GM23338 (cell line): ENCODE measurements at regions not wholly inside any gene's neighbourhood (a gene's known extent, or its start where the extent isn't known, plus 50 kb on each side); places are given as distances from the start of the nearest gene placed in this dataset.

ENCODE experiments used
- ATAC-seq: fragments of 200-7000 bp; cut with Tn5 transposase; 3 replicates; pipeline ENCODE4 v1.9.1; 2020
- DNase-seq: peaks from one replicate; pipeline ENCODE4 v3.0.0-alpha.2; 2015; ENCODE audit warnings: low spot score
- H2AFZ ChIP-seq: fragments of 200-600 bp; sonication (generic); 2 replicates; pipeline ENCODE4 v1.8.0; 2016; ENCODE audit warnings: antibody characterized with exemption, mild to moderate bottlenecking, moderate library complexity
- H3F3A ChIP-seq: fragments of 200-600 bp; sonication (generic); replicated peaks from 2 replicates; pipeline ENCODE4 v1.8.0; 2017; ENCODE audit warnings: antibody characterized with exemption, mixed run types, low read depth
- H3K27ac ChIP-seq: fragments of 200-600 bp; sonication (generic); 2 replicates; pipeline ENCODE4 v1.6.1; 2016; ENCODE audit warnings: low read depth
- H3K27me3 ChIP-seq: fragments of 200-600 bp; sonication (generic); 2 replicates; pipeline ENCODE4 v1.8.0; 2016; ENCODE audit warnings: mild to moderate bottlenecking, mixed run types, moderate library complexity; ENCODE audit not compliant: insufficient read depth
- H3K36me3 ChIP-seq: fragments of 200-600 bp; sonication (generic); 2 replicates; pipeline ENCODE4 v1.8.0; 2016; ENCODE audit warnings: mild to moderate bottlenecking; ENCODE audit not compliant: insufficient read depth
- H3K4me1 ChIP-seq: fragments of 200-600 bp; sonication (generic); 2 replicates; pipeline ENCODE4 v1.8.0; 2016; ENCODE audit warnings: mild to moderate bottlenecking, moderate library complexity; ENCODE audit not compliant: insufficient read depth
- H3K4me2 ChIP-seq: fragments of 200-600 bp; sonication (generic); 2 replicates; pipeline ENCODE4 v1.7.1; 2017; ENCODE audit warnings: mixed run types
- H3K4me3 ChIP-seq: fragments of 200-600 bp; sonication (generic); 2 replicates; pipeline ENCODE4 v1.6.1; 2016; ENCODE audit warnings: mixed run types
- H3K79me2 ChIP-seq: fragments of 200-600 bp; sonication (generic); replicated peaks from 2 replicates; pipeline ENCODE4 v1.8.0; 2017; ENCODE audit warnings: mild to moderate bottlenecking; ENCODE audit not compliant: insufficient read depth
- H3K9me2 ChIP-seq: fragments of 200-600 bp; sonication (generic); 2 replicates; pipeline ENCODE4 v1.8.0; 2017; ENCODE audit not compliant: insufficient read depth
- H4K20me1 ChIP-seq: fragments of 200-600 bp; sonication (generic); replicated peaks from 2 replicates; pipeline ENCODE4 v1.8.0; 2017; ENCODE audit warnings: mild to moderate bottlenecking; ENCODE audit not compliant: insufficient read depth
- H3K27ac Mint-ChIP-seq: 2 replicates; pipeline ENCODE4 v1.8.0; 2020; ENCODE audit warnings: inconsistent platforms, mild to moderate bottlenecking, moderate library complexity, mixed read lengths
- H3K27me3 Mint-ChIP-seq: 3 replicates; pipeline ENCODE4 v1.8.0; 2022; ENCODE audit warnings: low read depth, mild to moderate bottlenecking, moderate library complexity, mixed read lengths, inconsistent platforms; ENCODE audit not compliant: insufficient read depth, poor library complexity
- H3K36me3 Mint-ChIP-seq: 3 replicates; pipeline ENCODE4 v1.8.0; 2021; ENCODE audit warnings: low read depth, mild to moderate bottlenecking, inconsistent platforms, moderate library complexity, mixed read lengths
- H3K4me1 Mint-ChIP-seq: 3 replicates; pipeline ENCODE4 v1.8.0; 2020; ENCODE audit warnings: mild to moderate bottlenecking, inconsistent platforms, mixed read lengths
- H3K4me3 Mint-ChIP-seq: 3 replicates; pipeline ENCODE4 v1.8.0; 2021; ENCODE audit warnings: moderate library complexity, mild to moderate bottlenecking, inconsistent platforms, mixed read lengths
- H3K9me3 Mint-ChIP-seq: 3 replicates; pipeline ENCODE4 v1.8.0; 2020; ENCODE audit warnings: moderate library complexity, mild to moderate bottlenecking, inconsistent platforms, mixed read lengths
- CREB1 ChIP-seq: fragments of 250-450 bp; sonication (Bioruptor Pico); IDR thresholded peaks from 2 replicates; pipeline ENCODE4 v1.5.0; 2020; ENCODE audit warnings: low read depth, mild to moderate bottlenecking, moderate library complexity
- ETS1 ChIP-seq: IDR thresholded peaks from 2 replicates; pipeline ENCODE4 v1.6.1; 2016; ENCODE audit warnings: antibody characterized with exemption
- EZH2 ChIP-seq: fragments of 200-600 bp; sonication (generic); IDR thresholded peaks from one replicate; pipeline ENCODE4 v1.8.0; 2017; ENCODE audit warnings: antibody characterized with exemption, mild to moderate bottlenecking, low read depth; ENCODE audit not compliant: unreplicated experiment
- EZH2phosphoT487 ChIP-seq: fragments of 200-600 bp; sonication (generic); IDR thresholded peaks from one replicate; pipeline ENCODE4 v1.8.1; 2018; ENCODE audit warnings: antibody characterized with exemption; ENCODE audit not compliant: unreplicated experiment
- JUNB ChIP-seq: IDR thresholded peaks from one replicate; pipeline ENCODE4 v1.6.1; 2016; ENCODE audit warnings: antibody characterized with exemption; ENCODE audit not compliant: unreplicated experiment
- NANOG ChIP-seq: IDR thresholded peaks from 2 replicates; pipeline ENCODE4 v1.6.1; 2016; ENCODE audit warnings: antibody characterized with exemption, borderline replicate concordance
- POLR2AphosphoS5 ChIP-seq: IDR thresholded peaks from 2 replicates; pipeline ENCODE4 v1.6.1; 2016; ENCODE audit warnings: antibody characterized with exemption, low read depth
- REST ChIP-seq: IDR thresholded peaks from one replicate; pipeline ENCODE4 v1.6.1; 2018; ENCODE audit warnings: antibody characterized with exemption; ENCODE audit not compliant: unreplicated experiment
- STAT1 ChIP-seq: IDR thresholded peaks from one replicate; pipeline ENCODE4 v1.6.1; 2016; ENCODE audit warnings: antibody characterized with exemption; ENCODE audit not compliant: unreplicated experiment
- ZNF114 ChIP-seq: fragments of 250-450 bp; sonication (Bioruptor Pico); IDR thresholded peaks from 2 replicates; pipeline ENCODE4 v1.5.0; 2020; ENCODE audit warnings: mild to moderate bottlenecking, moderate library complexity
- ZNF331 ChIP-seq: fragments of 250-450 bp; sonication (Bioruptor Pico); IDR thresholded peaks from 2 replicates; pipeline ENCODE4 v1.5.0; 2020; ENCODE audit warnings: low read depth, mild to moderate bottlenecking, moderate library complexity
- TF ChIP-seq, protein P1 (sequence below), 2 experiments: fragments of 200-600 bp in 1 of 2; sonication (generic) in 1 of 2; conservative IDR thresholded peaks; 2 replicates each; pipeline versions ENCODE4 v1.5.1 to v1.6.1; 2016 to 2017; ENCODE audit warnings: antibody characterized with exemption in 2 of 2, low read depth in 2 of 2, mild to moderate bottlenecking in 2 of 2, moderate library complexity in 1 of 2

- TF ChIP-seq, protein P1, sequence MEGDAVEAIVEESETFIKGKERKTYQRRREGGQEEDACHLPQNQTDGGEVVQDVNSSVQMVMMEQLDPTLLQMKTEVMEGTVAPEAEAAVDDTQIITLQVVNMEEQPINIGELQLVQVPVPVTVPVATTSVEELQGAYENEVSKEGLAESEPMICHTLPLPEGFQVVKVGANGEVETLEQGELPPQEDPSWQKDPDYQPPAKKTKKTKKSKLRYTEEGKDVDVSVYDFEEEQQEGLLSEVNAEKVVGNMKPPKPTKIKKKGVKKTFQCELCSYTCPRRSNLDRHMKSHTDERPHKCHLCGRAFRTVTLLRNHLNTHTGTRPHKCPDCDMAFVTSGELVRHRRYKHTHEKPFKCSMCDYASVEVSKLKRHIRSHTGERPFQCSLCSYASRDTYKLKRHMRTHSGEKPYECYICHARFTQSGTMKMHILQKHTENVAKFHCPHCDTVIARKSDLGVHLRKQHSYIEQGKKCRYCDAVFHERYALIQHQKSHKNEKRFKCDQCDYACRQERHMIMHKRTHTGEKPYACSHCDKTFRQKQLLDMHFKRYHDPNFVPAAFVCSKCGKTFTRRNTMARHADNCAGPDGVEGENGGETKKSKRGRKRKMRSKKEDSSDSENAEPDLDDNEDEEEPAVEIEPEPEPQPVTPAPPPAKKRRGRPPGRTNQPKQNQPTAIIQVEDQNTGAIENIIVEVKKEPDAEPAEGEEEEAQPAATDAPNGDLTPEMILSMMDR (conservative IDR thresholded peaks at IDR 0.05; ENCODE audit: low read depth in 2 of 2), result no peak
- TF ChIP-seq NANOG, result no peak
Observed at GRCh38 chr15:36525430-36525829, 54.0 kb upstream of the CDIN1 start (continued).

- H3K27ac Mint-ChIP-seq, result 0 out of 2 replicates have a peak overlapping the region, but pooled peaks have one; percentile 47
- Histone ChIP-seq H3K4me1 (peaks cover 20% of the 10 kb centered on the region), H2AFZ (no peak overlapping the region), H3K36me3 (no peaks in the 10 kb centered on the region), H4K20me1 (no peaks in the 10 kb centered on the region), H3K27ac (no peak overlapping the region), H3K27me3 (no peaks in the 10 kb centered on the region), H3F3A (no peaks in the 10 kb centered on the region), H3K4me2 (peak overlapping the region; percentile 30; the same call in 1 of the 2 replicates), H3K9me2 (no peaks in the 10 kb centered on the region), H3K79me2 (no peaks in the 10 kb centered on the region), H3K4me3 (no peak overlapping the region)
- DNase-seq, result peak; percentile 39
- H3K9me3 Mint-ChIP-seq, result no peaks in the 10 kb centered on the region
- no peaks in the 10 kb centered on the region for H3K27me3 Mint-ChIP-seq
- H3K36me3 Mint-ChIP-seq, result no peaks in the 10 kb centered on the region
- peaks cover 31% of the 10 kb centered on the region for H3K4me1 Mint-ChIP-seq
- H3K4me3 Mint-ChIP-seq, result no peak overlapping the region
- ATAC-seq, result peak; percentile 66
- TF ChIP-seq ETS1, result no peak
- TF ChIP-seq, protein P1 (conservative IDR thresholded peaks at IDR 0.05; ENCODE audit: low read depth in 2 of 2), result no peak
- TF ChIP-seq EZH2phosphoT487, result no peak
- no peak for TF ChIP-seq POLR2AphosphoS5
- no peak for TF ChIP-seq EZH2
- TF ChIP-seq NANOG, result no peak
- TF ChIP-seq JUNB, result no peak
- no peak for TF ChIP-seq ZNF114 (CRISPR knock-in tag)
- no peak for TF ChIP-seq ZNF331 (CRISPR knock-in tag)
- TF ChIP-seq REST, result no peak
- no peak for TF ChIP-seq CREB1
- TF ChIP-seq STAT1, result no peak
Observed at GRCh38 chr15:36527235-36528162, 51.9 kb upstream of the CDIN1 start.
